ENCODE measurements at regions not wholly inside any gene's neighbourhood (a gene's known extent, or its start where the extent isn't known, plus 50 kb on each side); places are given as distances from the start of the nearest gene placed in this dataset.
"Not testable (repeated sequence)": the region's sequence is repeated elsewhere in the genome, so short reads cannot be mapped to it uniquely, and the experiment has no call there.

GRCh38 chr5:74973694-74974093, 78.7 kb downstream of the GCNT4 start:
- H3K4me3 ChIP-seq (ENCODE audit: control insufficient read depth, low read depth, low read length) = no peak overlapping the region
- DNase-seq (ENCODE audit: low read depth) = no peak
- no peak for TF ChIP-seq CTCF (conservative IDR thresholded peaks at IDR 0.05; ENCODE audit: control insufficient read depth, insufficient read depth, low read depth, low read length)

GRCh38 chr5:74971947-74972460, 80.4 kb downstream of the GCNT4 start:
- H3K4me3 ChIP-seq (ENCODE audit: control insufficient read depth, low read depth, low read length) = no peak overlapping the region
- DNase-seq (ENCODE audit: low read depth) = no peak
- no peak for TF ChIP-seq CTCF (conservative IDR thresholded peaks at IDR 0.05; ENCODE audit: control insufficient read depth, insufficient read depth, low read depth, low read length)

- DNase-seq (ENCODE audit: low read depth); H3K4me3 ChIP-seq (ENCODE audit: control insufficient read depth, low read depth, low read length): not testable (repeated sequence)
Observed at GRCh38 chr5:74970891-74971290, 81.5 kb downstream of the GCNT4 start.

- H3K4me3 ChIP-seq (ENCODE audit: control insufficient read depth, low read depth, low read length) = no peak overlapping the region
- no peak for TF ChIP-seq CTCF (conservative IDR thresholded peaks at IDR 0.05; ENCODE audit: control insufficient read depth, insufficient read depth, low read depth, low read length)
- no peak for DNase-seq (ENCODE audit: low read depth)
Observed at GRCh38 chr5:74969726-74970125, 82.6 kb downstream of the GCNT4 start.

GRCh38 chr5:74966141-74967026, 86.0 kb downstream of the GCNT4 start:
- no peak for TF ChIP-seq CTCF (conservative IDR thresholded peaks at IDR 0.05; ENCODE audit: control insufficient read depth, insufficient read depth, low read depth, low read length)
- no peak for DNase-seq (ENCODE audit: low read depth)
- H3K4me3 ChIP-seq (ENCODE audit: control insufficient read depth, low read depth, low read length) = no peak overlapping the region

- no peak for DNase-seq (ENCODE audit: low read depth)
- no peak overlapping the region for H3K4me3 ChIP-seq (ENCODE audit: control insufficient read depth, low read depth, low read length)
- TF ChIP-seq CTCF (conservative IDR thresholded peaks at IDR 0.05; ENCODE audit: control insufficient read depth, insufficient read depth, low read depth, low read length) = no peak
Observed at GRCh38 chr5:74963407-74963806, 89.0 kb downstream of the GCNT4 start.

GRCh38 chr5:74957906-74958305, 91.7 kb upstream of the FAM169A start:
- no peak for TF ChIP-seq CTCF (conservative IDR thresholded peaks at IDR 0.05; ENCODE audit: control insufficient read depth, insufficient read depth, low read depth, low read length)
- H3K4me3 ChIP-seq (ENCODE audit: control insufficient read depth, low read depth, low read length) = no peak overlapping the region
- no peak for DNase-seq (ENCODE audit: low read depth)
